Osteocyte (in vitro differentiated cells): ENCODE measurements at regions not wholly inside any gene's neighbourhood (a gene's known extent, or its start where the extent isn't known, plus 50 kb on each side); places are given as distances from the start of the nearest gene placed in this dataset.

Experiments used
- DNase-seq: peaks from one replicate; pipeline ENCODE4 v3.0.0; 2021; ENCODE audit warnings: mixed read lengths; ENCODE audit not compliant: unreplicated experiment; ENCODE audit errors: extremely low spot score
- H3K27ac Mint-ChIP-seq: one replicate; pipeline ENCODE4 v1.8.0; 2021; ENCODE audit warnings: mild to moderate bottlenecking, mixed read lengths; ENCODE audit not compliant: unreplicated experiment
- H3K27me3 Mint-ChIP-seq: one replicate; pipeline ENCODE4 v1.8.0; 2021; ENCODE audit warnings: mixed read lengths; ENCODE audit not compliant: unreplicated experiment
- H3K36me3 Mint-ChIP-seq: one replicate; pipeline ENCODE4 v1.8.0; 2021; ENCODE audit warnings: mixed read lengths; ENCODE audit not compliant: unreplicated experiment
- H3K4me1 Mint-ChIP-seq: one replicate; pipeline ENCODE4 v1.8.0; 2021; ENCODE audit warnings: mixed read lengths; ENCODE audit not compliant: unreplicated experiment
- H3K4me3 Mint-ChIP-seq: one replicate; pipeline ENCODE4 v1.8.0; 2021; ENCODE audit warnings: mild to moderate bottlenecking, moderate library complexity, mixed read lengths; ENCODE audit not compliant: unreplicated experiment
- H3K9me3 Mint-ChIP-seq: one replicate; pipeline ENCODE4 v1.8.0; 2021; ENCODE audit warnings: mixed read lengths; ENCODE audit not compliant: unreplicated experiment
- TF ChIP-seq, protein P1 (sequence below): fragments of 200-600 bp; sonication (generic); IDR thresholded peaks from 2 replicates; pipeline ENCODE4 v1.5.0; 2021; ENCODE audit warnings: antibody characterized with exemption, mild to moderate bottlenecking, moderate library complexity

DNA sequence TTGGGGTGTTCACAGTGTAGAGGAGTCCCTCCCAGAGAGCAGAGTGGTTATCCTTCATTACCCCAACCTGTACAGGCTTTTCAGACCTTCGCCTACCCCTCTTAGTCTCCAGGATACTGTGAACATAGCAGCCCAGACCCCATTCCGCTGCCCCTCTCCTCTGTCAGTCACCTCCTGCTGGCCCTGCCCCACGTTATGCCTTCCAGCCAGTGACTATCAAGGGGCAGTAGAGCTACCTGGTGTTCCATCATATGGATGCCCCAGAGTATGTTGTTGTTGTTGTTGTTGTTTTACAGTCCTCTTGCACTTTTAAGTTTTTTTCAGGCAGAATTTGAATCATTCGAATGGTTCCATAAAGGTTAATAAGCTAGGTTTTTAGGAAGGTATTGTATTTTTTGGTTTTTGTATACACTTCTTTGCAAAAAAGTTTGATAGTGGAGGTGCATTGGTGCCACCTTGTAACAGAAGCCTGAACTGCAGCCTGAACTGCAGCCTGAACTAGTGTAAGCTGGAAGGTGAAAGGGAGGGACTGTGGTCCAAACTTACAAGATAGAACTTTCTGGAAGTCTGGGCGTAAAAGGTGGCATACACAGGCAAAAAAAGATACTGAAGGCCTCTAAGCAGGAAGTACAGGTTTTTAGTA lies 101.4 kb upstream of the RAB40AL start:
- Mint-ChIP-seq H3K9me3 (peaks cover 3% of the 10 kb centered on the region), H3K4me1 (peaks cover 2% of the 10 kb centered on the region), H3K27ac (no peak overlapping the region), H3K27me3 (no peaks in the 10 kb centered on the region), H3K4me3 (no peak overlapping the region), H3K36me3 (no peaks in the 10 kb centered on the region)
- no peak for DNase-seq
- TF ChIP-seq, protein P1, sequence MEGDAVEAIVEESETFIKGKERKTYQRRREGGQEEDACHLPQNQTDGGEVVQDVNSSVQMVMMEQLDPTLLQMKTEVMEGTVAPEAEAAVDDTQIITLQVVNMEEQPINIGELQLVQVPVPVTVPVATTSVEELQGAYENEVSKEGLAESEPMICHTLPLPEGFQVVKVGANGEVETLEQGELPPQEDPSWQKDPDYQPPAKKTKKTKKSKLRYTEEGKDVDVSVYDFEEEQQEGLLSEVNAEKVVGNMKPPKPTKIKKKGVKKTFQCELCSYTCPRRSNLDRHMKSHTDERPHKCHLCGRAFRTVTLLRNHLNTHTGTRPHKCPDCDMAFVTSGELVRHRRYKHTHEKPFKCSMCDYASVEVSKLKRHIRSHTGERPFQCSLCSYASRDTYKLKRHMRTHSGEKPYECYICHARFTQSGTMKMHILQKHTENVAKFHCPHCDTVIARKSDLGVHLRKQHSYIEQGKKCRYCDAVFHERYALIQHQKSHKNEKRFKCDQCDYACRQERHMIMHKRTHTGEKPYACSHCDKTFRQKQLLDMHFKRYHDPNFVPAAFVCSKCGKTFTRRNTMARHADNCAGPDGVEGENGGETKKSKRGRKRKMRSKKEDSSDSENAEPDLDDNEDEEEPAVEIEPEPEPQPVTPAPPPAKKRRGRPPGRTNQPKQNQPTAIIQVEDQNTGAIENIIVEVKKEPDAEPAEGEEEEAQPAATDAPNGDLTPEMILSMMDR = peak; percentile 64

DNA sequence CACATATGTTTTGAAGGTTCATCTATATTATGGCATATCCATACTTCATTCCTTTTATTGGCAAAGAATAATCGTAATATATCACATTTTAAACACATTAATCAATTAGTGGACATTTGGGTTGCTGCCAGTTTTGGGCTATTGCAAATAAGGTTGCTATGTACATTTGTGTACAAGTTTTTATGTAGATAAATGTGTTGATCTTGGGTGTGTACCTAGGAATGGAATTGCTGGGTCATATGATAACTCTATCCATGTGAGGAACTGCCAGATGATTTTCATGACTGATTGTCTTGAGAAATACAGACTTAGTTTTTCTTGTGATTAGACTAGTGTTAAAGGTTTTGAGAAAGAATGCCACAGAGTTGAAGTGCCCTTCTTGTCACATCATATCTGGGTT lies 99.2 kb upstream of the RAB40AL start:
- H3K4me1 Mint-ChIP-seq = peaks cover under 1% of the 10 kb centered on the region
- no peak for DNase-seq
- no peaks in the 10 kb centered on the region for H3K36me3 Mint-ChIP-seq
- no peak overlapping the region for H3K27ac Mint-ChIP-seq
- no peaks in the 10 kb centered on the region for H3K27me3 Mint-ChIP-seq
- no peak overlapping the region for H3K4me3 Mint-ChIP-seq
- H3K9me3 Mint-ChIP-seq = peaks cover under 1% of the 10 kb centered on the region
- TF ChIP-seq, protein P1 = no peak

DNA sequence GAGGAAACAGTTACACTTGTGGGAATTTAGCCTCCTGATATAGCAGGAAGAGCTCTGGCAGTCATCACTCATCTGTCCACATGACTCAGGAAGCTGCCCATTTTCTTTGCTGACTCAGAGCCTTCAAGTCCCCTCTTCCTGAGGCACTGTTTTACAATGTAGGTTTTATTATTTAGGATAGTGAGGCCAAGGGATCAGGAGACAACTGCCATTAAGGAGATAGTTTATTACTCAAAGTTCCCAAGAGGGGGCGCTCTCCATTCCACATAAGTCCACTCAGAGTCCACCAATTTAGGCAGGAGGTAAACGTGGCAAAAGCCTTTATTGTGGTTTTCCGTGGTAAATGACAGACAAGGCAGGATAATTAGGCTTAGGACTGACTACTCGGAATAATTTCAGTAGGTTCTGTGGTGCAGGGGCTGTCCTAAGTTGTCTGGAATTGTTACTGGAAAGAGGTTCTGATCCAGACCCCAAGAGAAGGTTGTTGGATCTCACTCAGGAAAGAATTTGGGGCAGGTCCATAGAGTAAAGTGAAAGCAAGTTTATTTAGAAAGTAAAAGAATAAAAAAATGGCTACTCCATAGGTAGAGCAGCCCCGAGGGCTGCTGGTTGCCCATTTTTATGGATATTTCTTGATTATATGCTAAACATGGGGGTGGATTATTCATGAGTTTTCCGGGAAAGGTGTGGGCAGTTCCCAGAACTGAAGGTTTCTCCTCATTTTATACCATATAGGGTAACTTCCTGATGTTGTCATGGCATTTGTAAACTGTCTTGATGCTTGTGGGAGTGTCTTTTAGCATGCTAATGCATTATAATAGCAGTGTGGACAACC lies 96.0 kb upstream of the RAB40AL start:
- Mint-ChIP-seq H3K27me3 (no peaks in the 10 kb centered on the region), H3K27ac (no peak overlapping the region), H3K9me3 (no peaks in the 10 kb centered on the region), H3K4me3 (no peak overlapping the region), H3K36me3 (no peaks in the 10 kb centered on the region), H3K4me1 (no peaks in the 10 kb centered on the region)
- TF ChIP-seq, protein P1 = no peak
- DNase-seq = no peak

DNA sequence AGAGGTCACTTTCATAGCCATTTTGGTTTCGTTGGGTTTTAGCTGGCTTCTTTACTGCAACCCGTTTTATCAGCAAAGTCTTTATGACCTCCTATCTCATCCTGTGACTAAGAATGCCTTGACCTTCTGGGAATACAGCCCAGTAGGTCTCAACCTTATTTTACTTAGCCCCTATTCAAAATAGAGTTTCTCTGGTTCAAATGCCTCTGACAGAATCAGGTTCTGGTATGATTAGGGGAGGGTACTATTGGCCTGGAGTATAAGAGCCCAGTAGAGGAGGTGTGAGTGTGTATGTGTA lies 95.4 kb upstream of the RAB40AL start:
- no peaks in the 10 kb centered on the region for H3K4me1 Mint-ChIP-seq
- no peak overlapping the region for H3K4me3 Mint-ChIP-seq
- H3K9me3 Mint-ChIP-seq = no peaks in the 10 kb centered on the region
- no peak overlapping the region for H3K27ac Mint-ChIP-seq
- no peak for DNase-seq
- no peaks in the 10 kb centered on the region for H3K27me3 Mint-ChIP-seq
- TF ChIP-seq, protein P1 = no peak
- peaks cover 4% of the 10 kb centered on the region for H3K36me3 Mint-ChIP-seq

DNA sequence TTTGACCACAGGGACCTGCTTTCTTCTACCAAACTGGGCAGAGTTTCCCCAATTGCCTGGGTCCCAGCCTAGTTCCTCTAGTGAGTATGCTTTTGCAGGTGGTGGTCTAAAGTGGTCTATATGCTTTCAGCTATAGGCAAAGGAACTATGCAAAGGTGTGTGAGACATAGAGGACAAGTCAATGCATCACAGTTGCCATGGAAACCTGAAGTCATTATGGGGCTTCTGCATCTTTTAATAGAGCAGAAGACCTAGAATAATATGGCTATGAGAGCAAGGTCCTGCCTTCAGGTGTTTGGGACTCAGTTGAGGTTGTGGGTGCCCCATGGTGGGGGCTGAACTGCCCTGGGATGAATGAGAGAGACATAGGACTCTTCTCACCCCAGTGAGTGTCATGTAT lies 92.1 kb upstream of the RAB40AL start:
- TF ChIP-seq, protein P1 = no peak
- Mint-ChIP-seq H3K4me1 (no peaks in the 10 kb centered on the region), H3K27me3 (no peaks in the 10 kb centered on the region), H3K36me3 (peaks cover 4% of the 10 kb centered on the region), H3K9me3 (peaks cover 3% of the 10 kb centered on the region), H3K27ac (no peak overlapping the region), H3K4me3 (no peak overlapping the region)
- DNase-seq = no peak
